Esophagus squamous epithelium (tissue), 4 donors: ENCODE measurements at regions not wholly inside any gene's neighbourhood (a gene's known extent, or its start where the extent isn't known, plus 50 kb on each side); places are given as distances from the start of the nearest gene placed in this dataset.

Experiments used
- CTCF ChIP-seq, 6 experiments: fragments of 450-650 bp in 4 of 6; fragments of 200-600 bp in 2 of 6; sonication (generic) in 2 of 6; IDR thresholded peaks; one replicate each; pipeline ENCODE4 v1.5.1; 2016 to 2019; ENCODE audit warnings: antibody characterized with exemption in 6 of 6, mild to moderate bottlenecking in 4 of 6, moderate library complexity in 4 of 6
- POLR2A ChIP-seq, 4 donors: fragments of 450-650 bp; IDR thresholded peaks; one replicate each; pipeline ENCODE4 v1.6.1; 2017; ENCODE audit warnings: antibody characterized with exemption in 4 of 4, mild to moderate bottlenecking in 4 of 4, moderate library complexity in 3 of 4

- TF ChIP-seq POLR2A (IDR thresholded peaks at IDR 0.05) (no peak), CTCF (IDR thresholded peaks at IDR 0.05) (no peak)
Measured at GRCh38 chr2:9087121-9087681, 83.7 kb upstream of the MBOAT2 start.
